Type B pancreatic cell (in vitro differentiated cells): ENCODE measurements at regions not wholly inside any gene's neighbourhood (a gene's known extent, or its start where the extent isn't known, plus 50 kb on each side); places are given as distances from the start of the nearest gene placed in this dataset.

Experiments
- DNase-seq: peaks from one replicate; pipeline ENCODE4 v3.0.0; 2021; ENCODE audit warnings: mixed read lengths; ENCODE audit not compliant: unreplicated experiment; ENCODE audit errors: extremely low spot score
- H3K27ac Mint-ChIP-seq: 2 replicates; pipeline ENCODE4 v1.8.0; 2021; ENCODE audit warnings: mild to moderate bottlenecking, mixed read lengths
- H3K27me3 Mint-ChIP-seq: 2 replicates; pipeline ENCODE4 v1.8.0; 2021; ENCODE audit warnings: mixed read lengths
- H3K36me3 Mint-ChIP-seq: 2 replicates; pipeline ENCODE4 v1.8.0; 2021; ENCODE audit warnings: mixed read lengths
- H3K4me1 Mint-ChIP-seq: one replicate; pipeline ENCODE4 v1.8.0; 2021; ENCODE audit warnings: mixed read lengths; ENCODE audit not compliant: unreplicated experiment
- H3K4me3 Mint-ChIP-seq: 2 replicates; pipeline ENCODE4 v1.8.0; 2021; ENCODE audit warnings: mild to moderate bottlenecking, mixed read lengths
- H3K9me3 Mint-ChIP-seq: 2 replicates; pipeline ENCODE4 v1.8.0; 2021; ENCODE audit warnings: mixed read lengths
- CTCF ChIP-seq: fragments of 200-600 bp; sonication (generic); conservative IDR thresholded peaks from 2 replicates; pipeline ENCODE4 v1.5.0; 2021; ENCODE audit warnings: antibody characterized with exemption, mild to moderate bottlenecking

GRCh38 chr3:188974856-188975599 is 196.7 kb upstream of the TPRG1 start:
- Mint-ChIP-seq H3K9me3 (peaks cover 7% of the 10 kb centered on the region), H3K4me1 (no peaks in the 10 kb centered on the region), H3K36me3 (no peaks in the 10 kb centered on the region), H3K4me3 (no peak overlapping the region), H3K27ac (no peak overlapping the region), H3K27me3 (peaks cover 7% of the 10 kb centered on the region)
- no peak for TF ChIP-seq CTCF
- no peak for DNase-seq

GRCh38 chr3:188975600-188976314 is 196.0 kb upstream of the TPRG1 start:
- Mint-ChIP-seq H3K4me1 (no peaks in the 10 kb centered on the region), H3K27me3 (peaks cover 7% of the 10 kb centered on the region), H3K4me3 (no peak overlapping the region), H3K36me3 (no peaks in the 10 kb centered on the region), H3K9me3 (peaks cover 7% of the 10 kb centered on the region), H3K27ac (no peak overlapping the region)
- DNase-seq: no peak
- TF ChIP-seq CTCF: no peak

GRCh38 chr3:188976407-188976806 is 195.4 kb upstream of the TPRG1 start:
- Mint-ChIP-seq H3K9me3 (peaks cover 7% of the 10 kb centered on the region), H3K27ac (no peak overlapping the region), H3K27me3 (peaks cover 7% of the 10 kb centered on the region), H3K4me3 (no peak overlapping the region), H3K4me1 (no peaks in the 10 kb centered on the region), H3K36me3 (no peaks in the 10 kb centered on the region)
- DNase-seq: no peak
- TF ChIP-seq CTCF: no peak

GRCh38 chr3:188978421-188979171 is 193.2 kb upstream of the TPRG1 start:
- no peak for DNase-seq

GRCh38 chr3:188979248-188979647 is 192.5 kb upstream of the TPRG1 start:
- DNase-seq: no peak
- no peak overlapping the region for H3K27ac Mint-ChIP-seq
- no peak overlapping the region for H3K4me3 Mint-ChIP-seq
- H3K27me3 Mint-ChIP-seq: peaks cover 5% of the 10 kb centered on the region
- no peaks in the 10 kb centered on the region for H3K4me1 Mint-ChIP-seq
- H3K36me3 Mint-ChIP-seq: no peaks in the 10 kb centered on the region
- TF ChIP-seq CTCF: no peak
- H3K9me3 Mint-ChIP-seq: no peaks in the 10 kb centered on the region

More at GRCh38 chr3:188978421-188979171, 193.2 kb upstream of the TPRG1 start:
- H3K4me3 Mint-ChIP-seq: no peak overlapping the region
- no peak for TF ChIP-seq CTCF
- no peaks in the 10 kb centered on the region for H3K4me1 Mint-ChIP-seq
- no peak overlapping the region for H3K27ac Mint-ChIP-seq
- no peaks in the 10 kb centered on the region for H3K36me3 Mint-ChIP-seq
- no peaks in the 10 kb centered on the region for H3K9me3 Mint-ChIP-seq
- peaks cover 7% of the 10 kb centered on the region for H3K27me3 Mint-ChIP-seq
